Central memory CD8-positive, alpha-beta T cell (primary cell): ENCODE measurements at regions not wholly inside any gene's neighbourhood (a gene's known extent, or its start where the extent isn't known, plus 50 kb on each side); places are given as distances from the start of the nearest gene placed in this dataset.

Source experiments
- ATAC-seq: fragments of 150-1000 bp; cut with Tn5 transposase; replicated peaks from 2 replicates; pipeline ENCODE4 v1.10.0; 2022; ENCODE audit warnings: mild to moderate bottlenecking, moderate FRiP score, moderate number of reproducible peaks; ENCODE audit not compliant: poor library complexity, severe bottlenecking; ENCODE audit errors: extremely low read depth
- DNase-seq, 2 donors: peaks; one replicate each; pipeline ENCODE4 v3.0.0; 2021; ENCODE audit warnings: low spot score in 2 of 2
- H3K27ac Mint-ChIP-seq: one replicate; pipeline ENCODE4 v1.8.0; 2022; ENCODE audit warnings: low read depth, mild to moderate bottlenecking, moderate library complexity, mixed read lengths
- H3K27me3 Mint-ChIP-seq: one replicate; pipeline ENCODE4 v1.8.0; 2022; ENCODE audit warnings: mixed read lengths
- H3K36me3 Mint-ChIP-seq: one replicate; pipeline ENCODE4 v1.8.0; 2022; ENCODE audit warnings: mild to moderate bottlenecking, moderate library complexity, mixed read lengths; ENCODE audit not compliant: insufficient read depth
- H3K4me1 Mint-ChIP-seq: one replicate; pipeline ENCODE4 v1.8.0; 2022; ENCODE audit warnings: mixed read lengths
- H3K4me3 Mint-ChIP-seq: one replicate; pipeline ENCODE4 v1.8.0; 2022; ENCODE audit warnings: mild to moderate bottlenecking, moderate library complexity, mixed read lengths
- H3K9me3 Mint-ChIP-seq: one replicate; pipeline ENCODE4 v1.8.0; 2022; ENCODE audit warnings: mixed read lengths

GRCh38 chr11:81089242-81089641, 1644.4 kb downstream of the FAM181B start:
- peaks cover 26% of the 10 kb centered on the region for H3K9me3 Mint-ChIP-seq
- ATAC-seq (no peak), DNase-seq (no peak)
- no peaks in the 10 kb centered on the region for H3K27me3 Mint-ChIP-seq
- H3K36me3 Mint-ChIP-seq: no peaks in the 10 kb centered on the region
- H3K27ac Mint-ChIP-seq: no peak overlapping the region
- H3K4me3 Mint-ChIP-seq: no peak overlapping the region
- no peaks in the 10 kb centered on the region for H3K4me1 Mint-ChIP-seq

GRCh38 chr11:81080476-81080875, 1639.6 kb upstream of the TENM4 start:
- Mint-ChIP-seq H3K4me1 (no peaks in the 10 kb centered on the region), H3K27me3 (no peaks in the 10 kb centered on the region), H3K4me3 (no peak overlapping the region), H3K9me3 (peaks cover 17% of the 10 kb centered on the region), H3K27ac (no peak overlapping the region), H3K36me3 (no peaks in the 10 kb centered on the region)
- DNase-seq (no peak), ATAC-seq (no peak)

- Mint-ChIP-seq H3K4me3 (no peak overlapping the region), H3K36me3 (no peaks in the 10 kb centered on the region), H3K9me3 (peaks cover 14% of the 10 kb centered on the region), H3K27me3 (no peaks in the 10 kb centered on the region), H3K27ac (no peak overlapping the region), H3K4me1 (no peaks in the 10 kb centered on the region)
- DNase-seq: no peak
- ATAC-seq: no peak
Observed at GRCh38 chr11:81072273-81072672, 1631.4 kb upstream of the TENM4 start.

GRCh38 chr11:81071606-81072005, 1630.8 kb upstream of the TENM4 start:
- H3K9me3 Mint-ChIP-seq: peaks cover 14% of the 10 kb centered on the region
- no peak overlapping the region for H3K4me3 Mint-ChIP-seq
- no peaks in the 10 kb centered on the region for H3K36me3 Mint-ChIP-seq
- DNase-seq (no peak), ATAC-seq (no peak)
- no peak overlapping the region for H3K27ac Mint-ChIP-seq
- H3K4me1 Mint-ChIP-seq: no peaks in the 10 kb centered on the region
- no peaks in the 10 kb centered on the region for H3K27me3 Mint-ChIP-seq

- no peaks in the 10 kb centered on the region for H3K36me3 Mint-ChIP-seq
- no peak overlapping the region for H3K27ac Mint-ChIP-seq
- no peak overlapping the region for H3K4me3 Mint-ChIP-seq
- no peaks in the 10 kb centered on the region for H3K4me1 Mint-ChIP-seq
- ATAC-seq (no peak), DNase-seq (no peak)
- H3K27me3 Mint-ChIP-seq: no peaks in the 10 kb centered on the region
- peaks cover 14% of the 10 kb centered on the region for H3K9me3 Mint-ChIP-seq
Observed at GRCh38 chr11:81070948-81071347, 1630.1 kb upstream of the TENM4 start.

GRCh38 chr11:81059356-81059755, 1618.5 kb upstream of the TENM4 start:
- H3K9me3 Mint-ChIP-seq: peaks cover 41% of the 10 kb centered on the region
- H3K27ac Mint-ChIP-seq: no peak overlapping the region
- no peaks in the 10 kb centered on the region for H3K4me1 Mint-ChIP-seq
- no peak overlapping the region for H3K4me3 Mint-ChIP-seq
- ATAC-seq: no peak
- no peak for DNase-seq
- H3K36me3 Mint-ChIP-seq: no peaks in the 10 kb centered on the region
- H3K27me3 Mint-ChIP-seq: no peaks in the 10 kb centered on the region

- no peaks in the 10 kb centered on the region for H3K36me3 Mint-ChIP-seq
- H3K27ac Mint-ChIP-seq: no peak overlapping the region
- ATAC-seq: no peak
- DNase-seq: no peak
- H3K4me1 Mint-ChIP-seq: no peaks in the 10 kb centered on the region
- peaks cover 14% of the 10 kb centered on the region for H3K9me3 Mint-ChIP-seq
- H3K27me3 Mint-ChIP-seq: no peaks in the 10 kb centered on the region
- no peak overlapping the region for H3K4me3 Mint-ChIP-seq
Observed at GRCh38 chr11:81052344-81053158, 1611.7 kb upstream of the TENM4 start.

- Mint-ChIP-seq H3K4me1 (no peaks in the 10 kb centered on the region), H3K27ac (no peak overlapping the region), H3K4me3 (no peak overlapping the region), H3K9me3 (peaks cover 36% of the 10 kb centered on the region), H3K36me3 (peaks cover 2% of the 10 kb centered on the region), H3K27me3 (no peaks in the 10 kb centered on the region)
- ATAC-seq: no peak
- no peak for DNase-seq
Observed at GRCh38 chr11:81039916-81040524, 1599.2 kb upstream of the TENM4 start.

- Mint-ChIP-seq H3K36me3 (peaks cover 2% of the 10 kb centered on the region), H3K27ac (no peak overlapping the region), H3K27me3 (no peaks in the 10 kb centered on the region), H3K9me3 (peaks cover 42% of the 10 kb centered on the region), H3K4me3 (no peak overlapping the region), H3K4me1 (no peaks in the 10 kb centered on the region)
- DNase-seq (no peak), ATAC-seq (no peak)
Observed at GRCh38 chr11:81036168-81036870, 1595.5 kb upstream of the TENM4 start.

- ATAC-seq (no peak), DNase-seq (no peak)
- Mint-ChIP-seq H3K36me3 (peaks cover 2% of the 10 kb centered on the region), H3K27ac (no peak overlapping the region), H3K4me3 (no peak overlapping the region), H3K27me3 (no peaks in the 10 kb centered on the region), H3K9me3 (peaks cover 42% of the 10 kb centered on the region), H3K4me1 (no peaks in the 10 kb centered on the region)
Observed at GRCh38 chr11:81033779-81034540, 1593.1 kb upstream of the TENM4 start.

- peaks cover 38% of the 10 kb centered on the region for H3K9me3 Mint-ChIP-seq
- H3K27ac Mint-ChIP-seq: no peak overlapping the region
- peaks cover 2% of the 10 kb centered on the region for H3K36me3 Mint-ChIP-seq
- ATAC-seq: no peak
- no peak overlapping the region for H3K4me3 Mint-ChIP-seq
- H3K4me1 Mint-ChIP-seq: no peaks in the 10 kb centered on the region
- no peak for DNase-seq
- no peaks in the 10 kb centered on the region for H3K27me3 Mint-ChIP-seq
Observed at GRCh38 chr11:81032906-81033305, 1592.1 kb upstream of the TENM4 start.

- peaks cover 2% of the 10 kb centered on the region for H3K36me3 Mint-ChIP-seq
- H3K27ac Mint-ChIP-seq: no peak overlapping the region
- no peaks in the 10 kb centered on the region for H3K4me1 Mint-ChIP-seq
- H3K4me3 Mint-ChIP-seq: no peak overlapping the region
- no peaks in the 10 kb centered on the region for H3K27me3 Mint-ChIP-seq
- peaks cover 19% of the 10 kb centered on the region for H3K9me3 Mint-ChIP-seq
- ATAC-seq (no peak), DNase-seq (no peak)
Observed at GRCh38 chr11:81030186-81030585, 1589.4 kb upstream of the TENM4 start.
